ENCODE measurements at regions not wholly inside any gene's neighbourhood (a gene's known extent, or its start where the extent isn't known, plus 50 kb on each side); places are given as distances from the start of the nearest gene placed in this dataset.
"Not testable (repeated sequence)": the region's sequence is repeated elsewhere in the genome, so short reads cannot be mapped to it uniquely, and the experiment has no call there.

DNA sequence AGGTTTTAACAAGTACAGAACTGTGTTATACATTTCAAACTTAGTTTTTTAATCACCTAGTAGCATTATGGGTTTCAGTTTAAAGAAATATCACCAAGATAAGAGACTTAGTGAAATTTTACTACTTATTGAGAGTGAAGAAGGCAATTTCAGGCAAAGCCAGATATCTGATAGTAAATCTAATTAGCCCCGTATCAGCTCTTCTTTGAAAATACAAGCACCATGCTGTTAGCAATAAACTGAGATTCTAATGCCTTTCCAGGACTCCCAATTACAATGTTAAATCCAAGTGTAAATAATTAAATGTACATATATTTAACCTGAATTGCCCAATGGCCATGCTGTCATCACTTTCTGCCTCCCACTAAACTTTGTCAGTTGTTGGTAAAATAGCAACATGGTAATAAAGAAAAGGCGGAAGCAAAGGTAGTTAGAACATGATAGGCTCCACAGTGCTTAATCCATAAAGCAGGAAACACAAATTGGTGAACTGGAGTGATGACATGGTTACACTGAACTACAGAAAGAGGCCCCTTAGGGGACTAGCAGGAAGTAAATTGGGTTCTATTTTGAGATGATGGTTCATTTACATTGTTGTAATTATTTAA, 646.1 kb downstream of the C12orf50 start:
- no peak for DNase-seq (ENCODE audit: low spot score)
- intact Hi-C loops (cut with DNase I): no loop called here

- intact Hi-C loops (cut with DNase I): no loop called here
- no peak for DNase-seq (ENCODE audit: low spot score)
Measured at GRCh38 chr12:87382436-87382835, 646.8 kb downstream of the C12orf50 start.

DNA sequence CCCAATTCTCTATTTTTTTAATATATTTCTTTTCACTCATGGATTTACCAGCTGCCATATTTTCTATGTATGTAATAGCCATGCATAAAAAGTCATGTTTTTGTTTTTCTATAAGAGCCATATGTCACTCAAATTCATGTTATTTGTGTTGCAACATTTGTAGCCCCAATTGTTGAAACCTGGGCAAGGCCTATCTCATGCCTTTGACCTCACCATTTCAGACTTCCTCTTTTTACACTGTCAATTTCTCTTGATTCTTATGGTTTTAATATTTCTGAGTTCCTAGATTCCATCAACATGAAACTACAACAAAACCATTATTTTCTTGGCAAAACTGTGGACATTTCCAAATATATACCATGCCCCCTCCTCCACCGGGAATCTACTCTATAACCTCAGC, 647.5 kb downstream of the C12orf50 start:
- DNase-seq (ENCODE audit: low spot score): no peak
- intact Hi-C loops (cut with DNase I): no loop called here

DNA sequence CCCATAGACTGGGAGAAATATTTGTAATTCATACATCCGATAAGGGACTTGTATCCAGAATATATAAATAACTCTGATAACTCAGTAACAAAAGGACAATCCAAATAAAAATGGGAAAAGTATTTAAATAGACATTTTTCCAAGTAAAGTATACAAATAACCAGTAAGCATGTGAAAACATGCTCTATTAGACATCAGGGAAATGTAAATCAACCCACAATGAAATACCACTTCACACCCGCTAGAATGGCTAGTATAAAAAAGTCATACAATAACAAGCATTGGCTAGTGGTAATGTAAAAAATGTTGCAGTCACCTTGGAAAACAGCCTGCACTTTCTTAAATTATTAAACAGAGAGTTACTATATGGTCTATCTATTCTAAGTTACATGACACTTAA, 650.7 kb downstream of the C12orf50 start:
- no peak for DNase-seq (ENCODE audit: low spot score)
- intact Hi-C loops (cut with DNase I): no loop called here

GRCh38 chr12:87376722-87377121, 652.5 kb downstream of the C12orf50 start:
- intact Hi-C loops (cut with DNase I): no loop called here
- DNase-seq (ENCODE audit: low spot score): no peak

DNA sequence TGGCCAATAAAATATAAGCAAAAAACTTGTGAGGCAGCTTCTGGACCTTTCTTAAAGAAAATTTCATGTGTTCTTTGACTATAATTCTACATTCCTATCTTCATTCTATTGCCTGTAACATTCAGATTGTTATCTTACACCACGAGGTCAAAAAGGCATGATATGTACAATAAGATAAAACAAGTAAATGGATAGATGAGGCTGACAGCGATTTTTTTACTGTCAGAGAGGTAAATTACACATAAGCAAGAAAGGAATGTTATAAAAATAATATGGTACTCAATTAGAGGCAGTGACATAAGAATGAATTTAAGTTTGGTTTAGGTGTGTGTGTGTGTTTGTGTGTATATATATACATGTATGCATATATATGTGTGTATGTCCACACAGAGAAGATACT, 660.0 kb downstream of the C12orf50 start:
- intact Hi-C loops (cut with DNase I): no loop called here
- DNase-seq (ENCODE audit: low spot score): no peak

GRCh38 chr12:87368259-87368658, 660.9 kb downstream of the C12orf50 start:
- intact Hi-C loops (cut with DNase I): no loop called here
- DNase-seq (ENCODE audit: low spot score): no peak

GRCh38 chr12:87365423-87365822, 663.8 kb downstream of the C12orf50 start:
- DNase-seq (ENCODE audit: low spot score): no peak
- intact Hi-C loops (cut with DNase I): no loop called here

DNA sequence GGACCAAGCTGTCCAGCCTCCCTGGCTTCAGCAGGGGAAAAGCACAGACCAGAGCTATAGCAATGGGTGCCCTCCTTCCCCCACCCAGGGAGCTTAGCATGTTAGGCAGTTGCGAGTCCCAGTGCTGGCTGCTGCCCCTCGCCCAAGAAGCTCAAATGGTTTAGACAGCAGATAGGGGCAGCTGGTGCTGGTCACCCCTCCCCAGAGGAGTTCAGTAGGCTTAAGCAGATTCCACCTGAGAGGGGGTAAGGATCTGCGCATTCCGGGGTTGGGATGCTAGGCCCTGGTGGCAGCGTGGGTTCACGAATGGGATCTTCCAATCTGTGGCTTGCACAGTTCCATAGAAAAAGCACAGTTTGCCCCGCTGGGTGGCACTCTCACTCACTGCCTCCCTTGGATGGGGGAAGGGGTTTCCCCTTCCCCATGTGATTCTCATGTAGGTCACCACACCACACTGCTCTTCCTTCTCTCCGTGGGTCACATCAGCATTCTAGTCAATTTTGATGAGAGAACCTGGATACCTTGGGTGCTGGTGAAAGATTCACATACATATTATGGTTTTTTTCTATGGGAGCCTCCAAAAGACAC, 665.6 kb downstream of the C12orf50 start:
- intact Hi-C loops (cut with DNase I): no loop called here
- DNase-seq (ENCODE audit: low spot score): peak; percentile 50

GRCh38 chr12:87349681-87350080, 679.5 kb downstream of the C12orf50 start:
- DNase-seq (ENCODE audit: low spot score): no peak
- intact Hi-C loops (cut with DNase I): no loop called here

DNA sequence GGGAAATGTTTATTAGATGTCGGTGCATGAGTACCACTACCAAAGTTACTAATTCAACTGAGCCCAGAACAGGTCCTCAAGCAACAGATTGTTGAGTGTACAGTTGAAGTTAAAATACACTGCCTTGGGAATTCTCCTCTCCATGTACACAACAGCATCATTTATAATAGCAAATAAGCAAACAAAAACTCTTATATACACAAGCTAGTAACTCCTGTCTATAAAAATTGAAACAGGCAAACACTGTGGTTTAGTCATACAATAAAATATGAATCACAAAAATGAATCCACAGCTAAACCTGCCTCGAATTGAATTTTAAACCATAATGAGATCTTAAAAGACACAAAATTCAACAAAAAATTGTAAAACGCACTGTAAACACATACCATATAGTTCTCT, 681.1 kb downstream of the C12orf50 start:
- intact Hi-C loops (cut with DNase I): no loop called here
- no peak for DNase-seq (ENCODE audit: low spot score)

DNA sequence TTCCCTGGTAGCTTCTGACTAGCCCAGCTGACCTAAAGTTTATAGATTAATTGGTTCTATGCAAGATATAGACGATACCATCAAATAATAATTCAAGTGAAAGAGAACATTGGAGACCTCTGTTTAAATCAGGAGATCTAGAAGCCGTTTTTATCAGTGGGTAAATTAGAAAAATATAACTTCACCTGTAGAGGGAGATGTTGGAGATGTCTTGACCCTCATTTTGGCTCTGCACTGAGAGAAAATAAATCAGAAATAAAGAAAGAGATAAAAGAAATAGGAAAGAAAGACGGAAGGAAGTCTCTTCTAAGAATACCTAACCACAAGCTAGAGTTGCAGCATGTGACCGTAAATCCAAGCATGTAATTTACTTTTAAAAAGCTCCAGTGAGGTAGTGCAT, 684.5 kb downstream of the C12orf50 start:
- intact Hi-C loops (cut with DNase I): no loop called here
- no peak for DNase-seq (ENCODE audit: low spot score)

GRCh38 chr12:87338681-87339080, 690.5 kb downstream of the C12orf50 start:
- no peak for DNase-seq (ENCODE audit: low spot score)
- intact Hi-C loops (cut with DNase I): no loop called here

DNA sequence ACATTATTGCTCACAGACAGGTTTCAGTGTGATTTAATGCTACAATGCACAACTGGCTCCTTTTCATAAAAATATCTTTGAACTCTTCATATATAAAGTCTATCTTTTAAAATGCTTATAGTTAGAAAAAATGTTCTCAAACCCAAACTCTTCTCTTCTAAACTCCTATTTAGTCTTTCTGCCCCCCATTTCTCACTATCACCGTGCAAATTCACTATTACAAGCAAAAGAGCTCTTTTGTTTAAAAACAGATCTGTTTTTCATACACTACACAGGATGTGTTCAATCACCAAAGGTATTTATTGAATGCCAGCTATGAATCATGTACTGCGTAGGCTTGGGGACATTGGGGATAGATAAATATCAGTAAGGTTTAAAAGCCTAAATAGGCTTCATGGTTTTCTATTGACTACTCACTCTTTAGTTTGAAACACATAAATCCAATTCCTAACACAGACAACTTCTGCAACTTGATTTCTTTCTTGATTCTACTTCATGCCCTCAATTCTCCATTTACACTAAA, 692.3 kb downstream of the C12orf50 start:
- intact Hi-C loops (cut with DNase I): no loop called here
- DNase-seq (ENCODE audit: low spot score): no peak

GRCh38 chr12:87332987-87333726, 696.0 kb downstream of the C12orf50 start:
- no peak for DNase-seq (ENCODE audit: low spot score)
- intact Hi-C loops (cut with DNase I): no loop called here

- DNase-seq (ENCODE audit: low spot score); intact Hi-C loops (cut with DNase I): not testable (repeated sequence)
Measured at GRCh38 chr12:87330071-87330555, 699.1 kb downstream of the C12orf50 start.

- no peak for DNase-seq (ENCODE audit: low spot score)
- intact Hi-C loops (cut with DNase I): no loop called here
Measured at GRCh38 chr12:87329076-87329863, 699.9 kb downstream of the C12orf50 start.

DNA sequence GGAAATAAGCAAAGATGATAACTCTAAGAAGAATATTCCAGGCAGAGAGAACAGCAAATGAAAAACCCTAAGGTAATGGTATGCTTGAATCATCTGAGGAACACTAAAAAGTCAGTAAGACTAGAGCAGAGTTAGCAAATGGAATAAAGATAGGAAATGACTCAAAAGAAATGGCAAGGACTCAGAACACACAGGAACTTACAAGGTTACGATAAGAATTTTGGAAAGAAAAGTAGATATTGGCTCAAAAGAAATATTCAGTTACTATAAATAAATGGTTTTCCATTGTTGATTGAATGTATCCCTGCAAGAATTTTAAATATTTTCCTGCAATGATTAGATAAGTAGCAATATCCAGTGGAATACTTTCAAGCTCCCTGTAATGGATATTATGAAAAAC, 705.8 kb downstream of the C12orf50 start:
- DNase-seq (ENCODE audit: low spot score): no peak
- intact Hi-C loops (cut with DNase I): no loop called here

DNA sequence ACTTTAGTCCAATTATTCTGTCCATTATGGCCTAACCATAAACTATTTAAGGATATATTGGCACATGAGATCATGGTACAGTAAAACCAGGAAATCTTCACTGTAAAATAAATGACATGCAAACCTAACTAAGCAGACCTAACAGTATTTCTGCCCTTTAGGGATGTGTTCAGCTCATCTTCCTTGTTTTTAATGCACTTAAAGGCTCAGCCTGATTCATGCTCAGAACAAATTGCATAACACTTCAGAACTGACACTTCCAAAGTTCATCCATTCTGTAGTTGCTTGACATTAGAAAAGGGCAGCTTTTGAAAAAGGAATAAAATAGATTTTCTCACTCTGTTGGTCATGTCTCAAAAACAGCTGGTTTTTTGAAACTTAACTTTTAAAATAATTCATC, 708.5 kb downstream of the C12orf50 start:
- intact Hi-C loops (cut with DNase I): no loop called here
- no peak for DNase-seq (ENCODE audit: low spot score)

GRCh38 chr12:87317302-87317701, 711.9 kb downstream of the C12orf50 start:
- DNase-seq (ENCODE audit: low spot score): no peak
- intact Hi-C loops (cut with DNase I): no loop called here

Measured in posterior vena cava (tissue), 2 donors.